ENCODE measurements at regions not wholly inside any gene's neighbourhood (a gene's known extent, or its start where the extent isn't known, plus 50 kb on each side); places are given as distances from the start of the nearest gene placed in this dataset.

GRCh38 chr13:64869539-64869938, 2360.6 kb downstream of the PCDH9 start:
- TF ChIP-seq ZBTB26 (CRISPR knock-in tag; IDR thresholded peaks at IDR 0.05; ENCODE audit: borderline replicate concordance) (no peak), TAF15 (IDR thresholded peaks at IDR 0.05; ENCODE audit: low read depth, low read length, poor library complexity, severe bottlenecking) (no peak), TGIF2 (CRISPR knock-in tag; IDR thresholded peaks at IDR 0.05) (no peak), BHLHE40 (IDR thresholded peaks at IDR 0.05; ENCODE audit: low read length) (no peak), PRDM10 (CRISPR knock-in tag; IDR thresholded peaks at IDR 0.05; ENCODE audit: low read depth) (no peak), EP300 (IDR thresholded peaks at IDR 0.05; ENCODE audit: low read depth in 2 of 2, low read length in 2 of 2) (no peak), EP300 (CRISPR knock-in tag; IDR thresholded peaks at IDR 0.05; ENCODE audit: borderline replicate concordance) (no peak), ZNF12 (CRISPR knock-in tag; IDR thresholded peaks at IDR 0.05) (no peak), ZFP91 (CRISPR knock-in tag; IDR thresholded peaks at IDR 0.05; ENCODE audit: borderline replicate concordance) (no peak)
